HCEC 1CT (cell line): ENCODE measurements at regions not wholly inside any gene's neighbourhood (a gene's known extent, or its start where the extent isn't known, plus 50 kb on each side); places are given as distances from the start of the nearest gene placed in this dataset.
"Not testable (repeated sequence)": the region's sequence is repeated elsewhere in the genome, so short reads cannot be mapped to it uniquely, and the experiment has no call there.

Source experiments
- DNase-seq: peaks from one replicate; pipeline ENCODE4 v3.0.0-alpha.2; 2017

DNA sequence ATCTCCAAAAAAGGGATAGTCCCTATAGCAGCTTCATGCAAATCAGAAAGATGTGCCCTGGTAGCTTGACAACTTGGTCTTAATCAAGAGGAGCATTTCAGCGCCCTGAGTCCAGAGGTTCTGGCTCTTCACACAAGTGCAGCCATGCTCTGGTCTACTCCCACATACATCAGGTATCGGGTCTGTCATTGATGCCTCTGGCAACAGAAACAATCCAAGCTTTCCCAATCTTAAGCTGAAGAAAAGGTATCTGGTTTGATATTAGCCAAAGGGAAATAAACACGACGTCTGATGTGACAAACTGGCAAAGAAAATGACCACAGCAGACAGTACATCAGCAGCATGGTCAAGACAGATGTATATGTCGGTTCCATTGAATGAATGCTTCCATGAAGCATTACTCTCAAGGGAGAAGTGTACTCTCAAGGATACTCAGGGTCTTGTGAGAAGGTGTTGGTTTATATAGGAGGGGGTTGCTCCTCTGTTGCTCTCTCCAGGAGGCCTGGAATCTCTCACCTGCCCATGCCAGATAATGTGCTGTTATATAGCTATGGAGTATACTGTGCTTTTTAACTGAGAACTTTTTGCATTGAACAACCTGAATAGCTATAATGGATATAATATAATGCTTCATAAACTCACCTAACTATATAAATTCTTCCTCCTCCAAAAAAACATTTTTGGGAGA, 879.6 kb upstream of the PCDH10 start:
- DNase-seq = no peak

DNA sequence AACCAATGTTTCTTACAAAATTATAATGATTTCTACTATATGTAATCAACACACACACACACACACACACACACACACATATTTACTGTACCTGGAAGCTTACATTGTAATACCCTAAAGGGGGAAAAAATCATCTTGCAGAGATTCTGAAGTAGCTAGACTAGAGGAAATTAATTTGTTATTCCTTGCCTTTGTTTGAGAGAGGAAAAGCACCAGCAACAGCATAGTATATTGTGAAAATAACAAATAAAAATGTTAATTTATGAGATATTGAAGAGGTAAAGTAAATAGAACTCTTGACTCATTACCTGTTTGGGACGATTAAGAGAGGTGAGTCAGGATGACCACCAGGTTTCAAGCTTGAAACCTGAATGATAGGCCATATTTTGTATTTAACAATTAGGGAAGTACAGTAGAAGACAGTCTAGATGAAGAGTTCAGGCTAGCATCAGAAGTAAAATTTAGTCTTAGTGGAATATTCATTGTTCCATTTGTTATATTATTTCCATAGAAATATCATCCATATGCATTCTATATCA, 873.4 kb upstream of the PCDH10 start:
- DNase-seq = no peak

DNA sequence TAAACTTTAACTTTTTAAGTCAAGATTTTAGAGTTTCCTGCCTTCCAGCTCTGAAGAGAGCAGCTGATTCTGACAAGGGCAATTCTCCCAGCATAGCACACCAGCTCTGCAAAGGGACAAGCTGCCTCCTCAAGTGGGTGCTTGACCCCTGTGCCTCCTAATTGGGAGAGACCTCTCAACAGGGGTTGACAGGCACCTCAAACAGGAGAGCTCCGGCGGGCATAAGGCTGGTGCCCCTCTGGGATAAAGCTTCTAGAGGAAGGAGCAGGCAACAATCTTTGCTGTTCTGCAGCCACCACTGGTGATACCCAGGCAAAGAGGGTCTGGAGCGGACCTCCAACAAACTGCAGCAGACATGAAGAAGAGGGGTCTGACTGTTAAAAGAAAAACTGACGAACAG, 872.9 kb upstream of the PCDH10 start:
- no peak for DNase-seq

DNA sequence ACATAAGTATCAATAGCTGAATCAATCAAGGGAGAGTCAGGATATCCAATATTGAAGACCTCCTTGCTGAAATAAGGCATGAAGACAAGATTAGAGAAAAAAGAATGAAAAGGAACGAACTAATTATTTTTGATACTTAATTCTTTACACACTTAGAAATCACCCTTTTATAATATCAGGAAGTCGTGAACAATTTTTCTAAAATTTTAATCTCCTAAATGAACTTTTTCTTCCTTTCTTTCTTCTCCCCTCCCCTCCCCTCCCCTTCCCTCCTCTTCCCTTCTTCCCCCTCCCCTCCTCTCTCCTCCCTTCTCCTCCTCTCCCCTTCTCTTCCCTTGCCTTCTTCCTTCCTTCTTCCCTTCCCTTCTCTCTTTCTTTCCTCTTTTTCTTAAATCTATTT, 872.1 kb upstream of the PCDH10 start:
- no peak for DNase-seq

DNA sequence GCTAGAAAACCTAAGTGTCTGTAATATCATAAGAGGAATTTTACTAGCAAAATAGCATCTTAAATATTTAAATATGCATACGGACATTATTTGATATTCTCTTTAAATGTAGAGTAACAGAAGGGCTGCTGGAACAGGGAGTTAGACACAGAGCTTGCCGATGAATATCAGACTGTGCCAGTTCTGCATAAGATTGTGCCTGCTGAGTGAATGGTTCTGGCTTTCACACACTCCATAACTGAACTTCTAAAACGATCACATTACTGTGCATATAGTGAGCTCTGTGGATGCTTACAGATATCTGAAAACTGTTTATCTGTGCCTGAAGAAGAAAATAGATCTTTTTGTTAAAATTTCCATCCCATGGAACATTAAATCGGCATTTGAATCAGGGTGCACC, 867.4 kb upstream of the PCDH10 start:
- DNase-seq = no peak

DNA sequence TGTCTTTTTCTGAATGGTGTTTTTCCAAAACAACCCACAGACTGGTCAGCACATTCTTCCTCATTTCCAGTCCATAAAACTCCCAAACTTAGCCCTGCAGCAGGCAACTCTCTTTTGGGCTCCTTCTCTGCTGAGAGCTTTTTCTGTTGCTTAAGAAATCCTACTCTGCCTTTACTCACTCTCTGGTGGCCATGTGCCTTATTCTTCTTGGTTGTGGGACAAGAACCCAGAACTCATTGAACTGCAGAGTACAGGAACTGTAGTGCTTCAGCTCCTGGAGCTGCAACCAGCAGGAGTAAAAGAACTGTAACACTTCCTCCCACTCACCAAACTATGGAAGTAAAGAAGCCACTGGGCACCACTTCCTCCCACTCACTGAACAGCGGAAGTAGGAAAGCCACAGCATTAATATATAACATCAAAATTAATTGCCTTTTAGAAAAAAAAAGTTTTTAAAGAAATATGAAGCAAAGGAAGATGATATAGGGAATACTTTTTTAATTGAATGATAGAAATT, 864.1 kb upstream of the PCDH10 start:
- no peak for DNase-seq

DNA sequence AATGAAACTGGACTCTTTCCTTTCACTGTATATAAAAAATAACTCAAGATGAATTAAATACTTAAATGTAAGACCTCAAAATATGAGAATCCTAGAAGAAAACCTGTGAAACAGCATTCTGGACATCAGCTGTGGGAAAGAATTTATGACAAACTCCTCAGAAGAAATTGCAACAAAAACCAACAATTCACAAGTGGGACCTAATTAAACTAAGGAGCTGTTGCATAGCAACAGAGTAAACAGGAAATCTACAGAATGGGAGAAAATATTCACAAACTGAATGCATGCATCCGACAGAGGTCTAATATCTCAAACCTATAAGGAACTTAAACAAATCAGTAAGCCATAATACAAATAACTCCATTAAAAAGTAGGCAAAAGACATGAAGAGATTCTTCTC, 851.7 kb upstream of the PCDH10 start:
- DNase-seq = peak; percentile 5

DNA sequence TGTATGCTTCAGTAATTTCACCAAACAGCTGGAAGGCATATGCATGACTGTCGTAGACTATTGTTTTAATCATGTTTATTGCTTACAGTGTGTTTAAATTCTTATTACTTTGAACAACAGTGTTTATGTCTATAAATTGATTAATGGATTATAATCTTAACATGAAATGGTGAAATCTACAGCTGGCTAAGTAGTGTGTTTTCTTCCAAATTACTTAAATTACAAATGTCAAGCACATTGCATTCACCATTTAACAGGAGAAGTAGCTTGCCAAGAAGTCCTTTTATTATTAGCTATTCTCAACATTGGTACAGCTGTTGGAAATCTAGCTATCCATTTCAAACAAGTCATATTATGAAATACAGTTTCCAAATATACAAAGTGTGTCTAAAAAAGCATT, 849.3 kb upstream of the PCDH10 start:
- DNase-seq = no peak

DNA sequence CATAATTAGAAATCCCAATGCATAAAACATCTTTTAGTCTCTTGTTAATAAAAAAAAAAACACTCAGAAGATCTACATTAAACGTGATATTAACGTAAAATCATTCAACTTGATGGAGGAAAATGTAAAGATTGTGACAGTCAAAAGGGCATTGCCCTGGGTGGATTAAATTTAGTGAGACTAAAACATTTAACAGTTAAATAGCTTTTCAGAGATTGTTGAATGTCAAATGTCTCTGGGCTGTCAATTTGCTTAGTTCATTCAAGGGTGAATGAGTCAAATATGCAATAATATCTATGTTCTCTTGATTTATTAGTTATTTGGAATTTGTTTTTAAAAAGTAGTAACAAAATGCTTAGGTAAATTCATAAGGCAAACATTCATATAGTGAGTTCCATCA, 836.6 kb upstream of the PCDH10 start:
- no peak for DNase-seq

DNA sequence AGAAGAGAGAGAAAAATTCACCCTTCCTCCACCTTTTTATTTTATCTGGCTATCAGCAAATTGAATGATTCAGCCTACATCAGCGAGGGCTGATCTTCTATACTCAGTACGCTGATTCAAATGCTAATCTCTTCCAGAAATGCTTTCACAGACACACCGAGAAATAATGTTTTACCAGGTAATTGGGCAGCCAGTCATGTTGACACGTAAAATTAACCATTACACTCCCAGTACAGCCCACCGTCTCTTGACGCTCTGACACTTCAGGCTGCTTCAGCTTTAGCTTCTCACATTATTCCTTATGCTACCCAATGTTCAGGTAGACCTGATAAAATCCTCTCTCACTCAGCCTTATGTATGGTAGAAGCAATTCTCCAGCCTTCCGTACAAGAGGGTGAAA, 835.2 kb upstream of the PCDH10 start:
- DNase-seq = no peak

DNA sequence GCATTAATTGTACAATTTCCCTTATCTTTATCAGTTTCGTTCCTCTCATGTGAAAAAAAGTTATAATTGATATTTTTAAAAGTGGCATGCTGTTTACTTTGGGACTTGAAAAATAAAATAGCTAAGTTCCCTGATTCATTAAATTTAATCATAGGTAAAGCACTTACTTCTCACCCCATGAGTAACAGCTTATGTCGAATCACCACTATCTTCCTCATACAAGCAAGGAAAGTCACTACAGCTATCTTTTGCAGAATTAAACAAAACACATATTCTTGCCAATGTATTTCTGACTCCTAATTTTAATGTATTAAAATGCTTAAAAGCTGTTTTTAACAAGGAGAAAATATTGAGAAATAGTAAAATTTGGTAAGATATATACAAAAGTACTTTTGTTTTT, 832.4 kb upstream of the PCDH10 start:
- DNase-seq = no peak

DNA sequence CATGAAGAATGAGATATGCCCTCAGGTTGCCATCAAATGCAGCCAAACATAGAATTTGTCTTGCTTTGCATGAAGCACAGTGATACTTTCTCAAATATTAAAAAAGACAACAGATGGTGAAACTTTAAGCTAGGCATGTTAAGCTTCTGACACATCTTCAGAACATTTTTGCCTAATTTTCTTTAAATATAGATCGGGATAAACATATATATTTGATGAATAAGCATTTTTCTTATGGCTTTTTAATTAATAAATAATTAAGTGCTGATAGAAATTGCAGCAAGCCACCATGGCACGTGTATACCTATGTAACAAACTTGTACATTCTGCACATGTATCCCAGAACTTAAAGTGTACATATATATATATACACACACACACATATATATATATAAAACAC, 831.2 kb upstream of the PCDH10 start:
- DNase-seq = no peak

DNA sequence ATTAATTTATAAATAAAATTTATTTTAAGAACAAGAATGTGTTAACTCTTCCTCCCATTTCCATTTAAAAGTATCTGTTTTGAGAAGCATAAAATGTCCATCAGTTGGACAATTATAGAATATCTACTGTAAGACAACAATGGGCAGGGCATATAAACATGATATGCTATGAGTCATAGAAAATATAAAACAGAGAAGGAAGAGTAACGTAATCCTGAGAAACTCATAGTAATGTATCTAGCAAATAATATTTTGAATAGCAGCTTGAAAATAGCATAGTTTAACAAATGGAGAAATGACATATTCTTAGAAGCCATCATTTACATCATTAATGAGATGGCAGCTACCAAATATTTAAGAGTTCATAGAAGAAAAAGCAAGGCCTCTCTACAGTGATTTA, 820.3 kb upstream of the PCDH10 start:
- DNase-seq = peak; percentile 13

DNA sequence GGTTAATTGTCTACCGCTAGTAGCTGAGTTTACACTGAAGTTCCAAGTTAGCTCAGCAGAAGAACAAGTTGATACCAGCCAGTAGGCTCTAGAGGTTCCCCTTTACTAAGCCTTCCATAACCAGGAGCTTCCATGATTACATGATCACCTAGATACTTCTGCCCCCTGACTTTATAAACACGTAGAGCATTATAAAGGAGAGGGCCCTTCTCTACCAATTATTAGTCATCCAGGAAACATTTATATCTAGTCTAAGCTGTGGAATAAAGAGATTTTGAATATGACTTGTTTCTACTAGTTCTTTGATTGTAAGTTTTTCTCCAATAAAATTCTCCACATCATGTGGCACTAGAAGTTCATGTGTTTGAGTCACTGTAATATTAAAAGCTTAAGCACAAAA, 818.1 kb upstream of the PCDH10 start:
- DNase-seq = no peak

DNA sequence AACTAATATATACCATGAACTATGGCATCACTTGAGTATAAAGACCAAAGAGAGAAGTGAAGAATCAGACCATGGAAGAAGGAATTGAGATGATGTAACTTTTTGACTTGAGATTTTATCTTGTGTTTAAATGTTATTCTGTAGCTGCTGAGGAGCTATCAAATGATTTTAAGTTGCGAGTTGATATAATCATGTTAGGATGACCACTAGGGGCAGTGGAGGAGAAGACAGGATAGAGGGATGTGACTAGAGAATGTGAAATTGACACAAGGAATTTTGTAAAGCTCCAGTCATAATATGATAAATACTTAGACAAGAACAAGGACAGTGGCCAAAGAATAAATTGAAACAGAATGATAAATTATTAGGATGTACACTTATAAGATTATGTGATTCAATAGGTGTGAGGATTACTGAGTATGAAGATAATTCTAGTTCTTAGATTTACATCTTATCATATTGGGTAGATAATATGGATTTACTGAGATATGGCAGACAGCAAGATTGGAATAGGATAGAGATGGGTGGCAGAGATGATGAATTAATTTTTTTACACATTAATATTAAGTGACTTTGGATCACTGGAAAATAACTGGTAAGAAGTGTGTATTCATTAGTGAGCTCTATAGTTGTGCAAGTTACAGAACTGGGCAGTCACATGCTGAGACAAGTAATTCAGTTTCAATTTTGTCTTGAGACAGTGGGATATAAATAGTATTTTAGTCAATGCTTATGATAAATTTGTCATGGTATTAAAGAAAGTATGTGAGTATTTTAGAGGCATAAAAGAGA, 816.0 kb upstream of the PCDH10 start:
- DNase-seq = peak; percentile 29

DNA sequence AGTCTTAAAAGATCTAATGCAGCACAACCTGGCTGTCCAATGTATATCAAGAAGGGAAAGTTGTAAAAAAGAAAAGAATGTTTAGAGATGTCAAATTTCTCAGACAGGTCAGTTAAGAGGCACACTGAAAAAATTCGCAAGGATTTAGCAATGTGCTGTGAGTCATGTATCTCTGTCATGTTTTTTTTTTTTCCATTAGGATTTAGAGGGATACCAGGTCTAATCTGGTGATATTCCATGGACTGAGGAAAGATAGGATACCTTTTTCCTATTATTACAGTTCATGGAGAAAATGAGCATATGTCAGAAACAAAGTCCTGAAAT, 815.4 kb upstream of the PCDH10 start:
- peak; percentile 65 for DNase-seq

DNA sequence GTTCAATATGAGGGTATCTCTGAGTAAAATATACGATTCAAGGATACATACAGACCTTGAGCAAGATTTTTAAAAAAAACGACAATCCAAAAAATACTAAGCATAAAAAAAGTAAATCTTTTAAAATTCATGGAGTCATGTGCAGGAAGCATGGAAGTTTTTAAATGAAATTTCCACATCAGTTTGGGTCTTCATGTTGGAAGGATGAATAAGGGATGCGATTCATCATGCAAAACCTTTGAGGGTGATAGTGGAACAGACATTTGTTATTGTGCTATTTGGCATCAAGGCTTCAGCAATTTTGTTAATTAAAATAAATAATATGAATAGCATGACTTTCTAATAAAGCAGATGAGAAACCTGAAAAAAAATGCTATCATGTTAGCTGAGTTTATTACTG, 815.0 kb upstream of the PCDH10 start:
- DNase-seq = peak; percentile 18

DNA sequence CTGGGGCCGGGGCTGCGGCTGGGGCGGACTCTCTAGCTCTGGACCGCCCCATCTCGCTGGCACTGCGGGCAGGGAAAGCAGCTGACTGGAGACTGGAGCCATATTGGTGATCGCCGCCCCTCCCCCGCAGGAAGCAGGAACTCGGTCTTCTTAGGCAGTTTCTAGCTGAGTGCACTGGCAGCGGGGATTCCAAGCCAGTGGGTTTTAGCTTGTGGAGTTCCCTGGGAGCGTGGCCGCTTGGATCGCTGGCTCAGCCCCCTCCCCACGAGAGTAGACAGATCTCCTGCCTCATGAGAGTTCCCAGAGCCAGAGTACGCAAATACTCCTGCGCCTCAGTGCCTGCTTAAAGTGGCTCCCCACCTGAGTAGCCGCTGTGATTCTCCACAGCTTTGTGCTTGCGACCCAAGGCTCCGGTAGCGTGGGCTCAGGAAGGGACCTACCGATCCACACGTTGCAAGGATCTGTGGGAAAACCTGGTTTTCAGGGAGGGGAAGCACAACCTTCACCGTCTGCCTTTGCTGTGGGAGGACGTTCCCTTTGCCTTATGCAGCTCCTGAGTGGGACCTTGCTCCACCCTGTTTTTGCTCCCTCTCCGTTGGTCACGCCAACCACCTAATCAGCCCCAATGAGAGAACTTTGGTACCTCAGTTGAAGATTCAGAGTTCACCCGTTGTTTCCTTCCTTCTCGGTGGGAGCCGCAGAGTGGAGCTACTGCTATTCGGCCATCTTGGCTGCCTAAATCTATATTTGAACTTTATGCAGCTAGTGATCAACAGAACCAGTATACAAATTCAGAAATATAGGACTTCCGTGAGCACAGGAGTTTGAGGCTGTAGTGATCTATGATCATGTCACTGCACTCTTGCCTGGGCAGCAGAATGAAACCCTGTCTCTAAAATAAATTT, 803.9 kb upstream of the PCDH10 start:
- no peak for DNase-seq

DNA sequence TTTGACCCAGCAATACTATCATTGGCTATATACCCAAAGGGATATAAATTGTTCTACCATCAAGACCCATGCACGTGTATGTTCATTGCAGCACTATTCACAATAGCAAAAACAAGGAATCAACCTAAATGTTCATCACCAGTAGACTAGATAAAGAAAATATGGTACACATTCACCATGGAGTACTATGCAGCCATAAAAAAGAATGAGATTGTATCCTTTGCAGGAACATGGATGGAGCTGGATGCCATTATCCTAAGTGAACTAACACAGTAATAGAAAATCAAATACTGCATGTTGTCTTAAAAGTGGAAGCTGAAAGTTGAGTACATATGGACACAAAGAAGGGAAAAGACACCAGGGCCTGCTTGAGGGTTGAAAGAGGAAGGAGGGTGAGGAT, 803.1 kb upstream of the PCDH10 start:
- no peak for DNase-seq

DNA sequence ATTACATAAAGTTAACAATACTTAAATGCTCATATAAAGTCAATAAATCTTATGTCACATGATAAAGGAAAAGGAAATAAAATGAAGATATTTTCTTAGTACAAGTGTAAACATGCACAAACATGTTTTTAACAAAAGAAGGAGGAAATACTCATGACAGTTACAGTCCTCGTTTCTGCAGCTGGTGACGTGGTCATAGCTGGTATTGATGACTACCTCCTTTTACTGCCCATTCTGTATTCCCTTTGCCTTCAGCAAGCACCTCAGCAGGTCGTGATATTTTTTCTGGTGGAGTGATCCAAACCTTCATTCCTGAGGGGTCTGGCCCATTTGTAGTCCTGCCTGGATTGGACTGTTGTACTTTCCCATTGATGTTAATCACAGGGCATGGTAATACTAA, 797.5 kb upstream of the PCDH10 start:
- not testable (repeated sequence) for DNase-seq

DNA sequence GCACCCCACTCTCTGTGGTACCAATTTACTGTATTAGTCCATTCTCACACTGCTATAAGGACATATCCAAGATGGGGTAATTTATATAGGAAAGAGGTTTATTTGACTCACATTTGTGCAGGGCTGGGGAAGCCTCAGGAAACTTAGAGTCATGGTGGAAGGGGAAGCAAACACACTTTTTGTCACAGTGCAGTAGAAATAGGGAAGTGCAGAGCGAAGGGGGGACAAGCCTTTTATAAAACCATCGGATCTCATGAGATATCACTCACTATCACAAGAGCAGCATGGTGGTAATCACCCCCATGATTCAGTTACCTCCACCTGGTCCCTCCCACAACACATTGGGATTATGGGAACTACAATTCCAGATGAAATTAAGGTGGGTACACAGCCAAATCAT, 766.9 kb upstream of the PCDH10 start:
- no peak for DNase-seq

DNA sequence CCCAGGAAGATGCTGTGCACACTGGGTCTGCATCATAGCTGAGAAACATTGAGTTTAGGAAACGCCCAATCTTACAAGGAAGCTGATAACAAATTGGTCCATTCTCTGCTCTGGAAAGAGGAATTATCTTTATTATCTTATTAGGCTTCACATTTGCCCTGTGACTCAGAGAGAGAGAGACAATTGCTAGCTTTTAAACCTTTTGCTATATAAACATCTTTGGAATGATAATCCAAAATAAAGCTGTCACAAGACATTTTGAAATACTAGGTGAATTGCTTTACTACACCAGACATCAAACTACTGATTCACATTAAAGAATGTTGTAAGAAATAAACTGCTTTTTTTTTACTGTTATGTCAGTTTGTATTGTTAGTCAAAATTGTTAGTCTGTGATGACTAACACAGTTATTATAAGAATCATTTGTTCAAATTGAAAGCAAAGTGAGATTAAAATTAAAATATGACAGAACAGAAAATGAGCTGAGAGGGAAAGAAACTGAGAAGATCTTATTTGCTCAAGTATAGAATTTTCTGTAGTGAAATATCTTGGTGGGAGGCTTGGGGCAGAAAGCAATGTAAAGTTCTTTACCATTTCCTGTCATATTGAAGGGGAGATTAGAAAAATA, 765.4 kb upstream of the PCDH10 start:
- DNase-seq = peak; percentile 31

DNA sequence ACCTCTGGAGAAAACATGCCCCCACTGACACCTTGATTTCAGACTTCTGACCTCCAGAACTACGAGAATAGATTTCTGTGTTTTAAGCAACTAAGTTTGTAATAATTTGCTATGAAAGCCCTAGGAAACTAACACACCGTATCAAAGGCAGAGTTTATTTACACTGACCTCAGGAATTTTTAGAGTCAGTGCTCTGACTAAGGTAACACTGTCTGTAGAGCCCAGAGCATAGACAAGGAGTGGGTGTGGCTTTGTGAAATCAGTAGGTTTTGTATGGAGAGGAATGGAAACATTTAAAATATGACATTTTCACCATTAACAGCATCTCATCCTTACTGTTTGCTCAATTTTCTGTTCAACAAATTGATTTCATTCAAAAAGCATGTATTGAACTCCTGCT, 764.4 kb upstream of the PCDH10 start:
- DNase-seq = no peak
